ENCODE measurements at regions not wholly inside any gene's neighbourhood (a gene's known extent, or its start where the extent isn't known, plus 50 kb on each side); places are given as distances from the start of the nearest gene placed in this dataset.

DNA sequence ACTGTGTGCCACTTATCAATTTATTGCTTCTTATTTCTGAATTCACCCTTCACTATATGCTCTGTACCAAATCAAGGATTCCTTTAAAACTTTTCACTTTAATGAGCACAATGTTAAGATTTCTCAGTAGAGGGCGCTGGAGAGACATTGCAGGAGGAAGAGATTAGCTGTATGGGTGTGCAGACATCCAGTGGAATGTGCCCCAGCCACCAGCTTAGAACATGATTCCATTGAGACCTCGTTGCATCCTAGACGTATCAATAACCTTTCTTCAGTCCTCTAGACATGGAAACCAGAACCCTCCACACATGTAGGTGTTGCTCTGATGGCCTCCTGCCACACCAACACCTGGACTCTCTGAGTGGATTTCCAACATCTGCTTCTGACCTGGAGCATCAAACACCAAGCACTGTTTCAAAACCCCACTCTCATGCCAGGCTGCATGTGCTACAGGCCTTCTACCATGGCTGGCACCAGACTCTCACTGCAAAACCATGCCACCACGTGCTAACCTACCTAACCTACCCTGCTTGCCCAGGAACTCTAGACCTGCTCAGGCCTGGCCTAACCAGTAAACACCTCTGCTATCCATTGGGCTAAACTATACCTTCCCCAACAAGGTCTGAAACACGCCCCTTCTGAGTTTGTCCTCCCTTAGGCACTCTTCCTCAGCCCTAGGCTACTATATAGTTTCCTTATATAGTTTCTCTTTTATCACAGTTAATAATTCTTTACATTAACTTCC lies 633.2 kb upstream of the PKDCC start:
- TF ChIP-seq ZNF274 (IDR thresholded peaks at IDR 0.05; ENCODE audit: low read depth, low read length) (no peak), YY1 (IDR thresholded peaks at IDR 0.05; ENCODE audit: insufficient read depth, insufficient read length) (no peak), SUZ12 (IDR thresholded peaks at IDR 0.05; ENCODE audit: extremely low read depth, insufficient read depth, insufficient read length) (no peak)

Data from NT2/D1 (cell line).